ENCODE measurements at regions not wholly inside any gene's neighbourhood (a gene's known extent, or its start where the extent isn't known, plus 50 kb on each side); places are given as distances from the start of the nearest gene placed in this dataset.

DNA sequence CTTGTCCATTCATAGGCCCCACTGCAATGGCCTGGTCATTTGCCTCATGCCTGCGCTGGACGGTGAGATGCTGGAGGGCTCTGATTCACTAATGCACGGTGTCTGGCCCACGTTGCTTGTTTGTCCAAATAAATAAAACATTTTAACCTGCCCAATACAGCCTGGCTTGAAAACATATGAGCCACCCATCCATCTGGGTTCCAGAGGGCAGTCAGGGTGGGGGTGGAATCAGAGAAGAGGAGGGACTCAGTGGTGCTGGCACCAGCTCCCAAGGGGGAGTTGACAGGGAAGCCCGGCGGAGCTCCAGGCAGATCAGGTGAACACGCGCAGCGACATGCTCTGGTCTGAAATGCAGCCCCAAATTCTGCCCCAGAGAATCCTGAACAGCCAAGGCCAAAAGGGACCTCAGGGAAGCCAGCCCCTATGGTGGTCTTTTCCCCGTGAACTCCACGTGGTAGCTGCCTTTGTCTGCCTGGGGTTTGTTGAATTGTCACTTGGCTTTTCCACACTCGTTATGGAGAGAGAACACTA, 265.2 kb downstream of the UACA start:
- intact Hi-C loops (cut with micrococcal nuclease): no loop called here
- TF ChIP-seq, protein P1, sequence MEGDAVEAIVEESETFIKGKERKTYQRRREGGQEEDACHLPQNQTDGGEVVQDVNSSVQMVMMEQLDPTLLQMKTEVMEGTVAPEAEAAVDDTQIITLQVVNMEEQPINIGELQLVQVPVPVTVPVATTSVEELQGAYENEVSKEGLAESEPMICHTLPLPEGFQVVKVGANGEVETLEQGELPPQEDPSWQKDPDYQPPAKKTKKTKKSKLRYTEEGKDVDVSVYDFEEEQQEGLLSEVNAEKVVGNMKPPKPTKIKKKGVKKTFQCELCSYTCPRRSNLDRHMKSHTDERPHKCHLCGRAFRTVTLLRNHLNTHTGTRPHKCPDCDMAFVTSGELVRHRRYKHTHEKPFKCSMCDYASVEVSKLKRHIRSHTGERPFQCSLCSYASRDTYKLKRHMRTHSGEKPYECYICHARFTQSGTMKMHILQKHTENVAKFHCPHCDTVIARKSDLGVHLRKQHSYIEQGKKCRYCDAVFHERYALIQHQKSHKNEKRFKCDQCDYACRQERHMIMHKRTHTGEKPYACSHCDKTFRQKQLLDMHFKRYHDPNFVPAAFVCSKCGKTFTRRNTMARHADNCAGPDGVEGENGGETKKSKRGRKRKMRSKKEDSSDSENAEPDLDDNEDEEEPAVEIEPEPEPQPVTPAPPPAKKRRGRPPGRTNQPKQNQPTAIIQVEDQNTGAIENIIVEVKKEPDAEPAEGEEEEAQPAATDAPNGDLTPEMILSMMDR (IDR thresholded peaks at IDR 0.05): no peak
- Mint-ChIP-seq H3K4me1 (peaks cover 47 to 55% of the 10 kb centered on the region in 2 donors), H3K27me3 (ENCODE audit: low read depth in 2 of 2) (peaks cover 24 to 84% of the 10 kb centered on the region in 2 donors), H3K9me3 (no peaks in the 10 kb centered on the region), H3K36me3 (no peaks in the 10 kb centered on the region), H3K27ac (no peak overlapping the region), H3K4me3 (no peak overlapping the region)
- ATAC-seq (no peak), DNase-seq (no peak)
- Histone ChIP-seq H3K27ac (ENCODE audit: low read length) (no peak overlapping the region), H3K36me3 (ENCODE audit: control insufficient read depth, insufficient read depth, low read length) (no peaks in the 10 kb centered on the region), H3K9me3 (ENCODE audit: control insufficient read depth, insufficient read depth, low read length) (no peaks in the 10 kb centered on the region), H3K27me3 (ENCODE audit: control insufficient read depth, insufficient read depth, low read length) (peaks cover 5% of the 10 kb centered on the region), H3K4me3 (ENCODE audit: low read length) (no peak overlapping the region), H3K4me1 (ENCODE audit: control insufficient read depth, insufficient read depth, low read length) (peaks cover 51% of the 10 kb centered on the region)
- WGBS (ENCODE audit: insufficient coverage): over 99% methylated on average over 11 of the region's 12 CpGs

DNA sequence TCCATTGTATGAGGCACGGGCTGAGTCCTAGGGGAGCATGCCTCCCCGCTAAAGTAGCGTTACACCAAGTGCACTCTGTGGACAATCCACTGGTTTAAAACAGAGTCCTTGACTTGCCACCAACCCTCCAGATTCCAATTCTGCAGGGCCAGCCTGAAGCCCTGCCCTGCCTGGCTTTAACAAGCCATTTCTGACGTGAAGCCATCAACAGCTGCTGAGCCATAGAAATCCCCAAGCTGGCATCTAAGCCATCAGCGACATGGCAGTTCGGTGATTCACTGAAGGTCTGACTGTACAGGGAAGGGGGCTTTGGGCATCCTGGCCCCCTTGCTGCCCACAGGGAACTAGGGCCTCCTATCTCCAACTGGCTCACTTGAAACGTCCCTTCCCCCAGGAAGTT, 265.7 kb downstream of the UACA start:
- no peak for ATAC-seq
- Histone ChIP-seq H3K36me3 (ENCODE audit: control insufficient read depth, insufficient read depth, low read length) (no peaks in the 10 kb centered on the region), H3K27me3 (ENCODE audit: control insufficient read depth, insufficient read depth, low read length) (peaks cover 5% of the 10 kb centered on the region), H3K4me3 (ENCODE audit: low read length) (no peak overlapping the region), H3K27ac (ENCODE audit: low read length) (no peak overlapping the region), H3K9me3 (ENCODE audit: control insufficient read depth, insufficient read depth, low read length) (no peaks in the 10 kb centered on the region), H3K4me1 (ENCODE audit: control insufficient read depth, insufficient read depth, low read length) (peaks cover 51% of the 10 kb centered on the region)
- TF ChIP-seq, protein P1 (IDR thresholded peaks at IDR 0.05): no peak
- Mint-ChIP-seq H3K4me1 (peaks cover 47 to 55% of the 10 kb centered on the region in 2 donors), H3K4me3 (no peak overlapping the region), H3K27me3 (ENCODE audit: low read depth in 2 of 2) (peaks cover 23 to 84% of the 10 kb centered on the region in 2 donors), H3K9me3 (no peaks in the 10 kb centered on the region), H3K27ac (no peak overlapping the region), H3K36me3 (no peaks in the 10 kb centered on the region)
- intact Hi-C loops (cut with micrococcal nuclease): no loop called here
- DNase-seq: no peak
- WGBS (ENCODE audit: insufficient coverage): 82% methylated on average over 7 of the region's 7 CpGs

DNA sequence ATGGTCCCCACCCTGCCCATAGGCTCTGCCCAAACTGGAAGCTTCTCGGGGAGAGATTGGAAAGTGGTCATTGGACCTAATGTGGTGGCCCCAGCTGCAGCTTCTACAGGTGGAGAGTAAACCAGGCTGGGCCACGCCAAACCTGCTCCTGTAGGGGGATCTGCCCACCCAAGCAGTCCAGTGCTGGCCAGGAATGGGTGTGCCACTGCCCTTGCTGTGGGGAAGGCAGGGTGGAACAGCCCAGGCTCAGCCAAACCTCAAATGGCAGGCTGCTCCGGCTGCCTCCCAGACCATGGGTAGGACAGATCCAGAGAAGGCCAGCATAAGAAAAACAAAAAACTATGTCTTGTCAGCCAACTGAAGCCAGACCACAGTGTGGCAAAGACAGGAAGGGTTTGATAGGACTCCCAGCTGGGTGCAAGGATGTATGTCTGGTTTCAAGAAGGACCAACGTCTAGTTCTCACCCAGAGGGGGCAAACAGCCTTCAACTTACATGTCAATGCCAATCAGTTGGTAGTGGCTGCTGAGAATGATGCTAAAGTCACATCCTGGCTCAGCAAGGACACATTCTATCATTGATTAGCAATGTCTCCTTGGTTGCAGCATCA, 267.3 kb downstream of the UACA start:
- peaks cover 55% of the 10 kb centered on the region for H3K4me1 ChIP-seq (ENCODE audit: control insufficient read depth, insufficient read depth, low read length)
- intact Hi-C loops (cut with micrococcal nuclease): no loop called here
- H3K4me3 Mint-ChIP-seq: no peak overlapping the region

More for the DNA sequence above, 267.3 kb downstream of the UACA start:
- Histone ChIP-seq H3K36me3 (ENCODE audit: control insufficient read depth, insufficient read depth, low read length) (no peaks in the 10 kb centered on the region), H3K9me3 (ENCODE audit: control insufficient read depth, insufficient read depth, low read length) (no peaks in the 10 kb centered on the region), H3K27me3 (ENCODE audit: control insufficient read depth, insufficient read depth, low read length) (peaks cover 5% of the 10 kb centered on the region), H3K4me3 (ENCODE audit: low read length) (no peak overlapping the region), H3K27ac (ENCODE audit: low read length) (no peak overlapping the region)
- H3K9me3 Mint-ChIP-seq: no peaks in the 10 kb centered on the region
- DNase-seq (no peak), ATAC-seq (no peak)
- no peaks in the 10 kb centered on the region for H3K36me3 Mint-ChIP-seq
- no peak overlapping the region for H3K27ac Mint-ChIP-seq
- WGBS (ENCODE audit: insufficient coverage): 73% methylated on average over 4 of the region's 4 CpGs
- peaks cover 62 to 63% of the 10 kb centered on the region in 2 donors for H3K4me1 Mint-ChIP-seq
- TF ChIP-seq, protein P1 (IDR thresholded peaks at IDR 0.05): no peak
- peaks cover 20 to 78% of the 10 kb centered on the region in 2 donors for H3K27me3 Mint-ChIP-seq (ENCODE audit: low read depth in 2 of 2)
